Chondrocyte (in vitro differentiated cells): ENCODE measurements at regions not wholly inside any gene's neighbourhood (a gene's known extent, or its start where the extent isn't known, plus 50 kb on each side); places are given as distances from the start of the nearest gene placed in this dataset.
"Not testable (repeated sequence)": the region's sequence is repeated elsewhere in the genome, so short reads cannot be mapped to it uniquely, and the experiment has no call there.

Experiments used
- DNase-seq: peaks from one replicate; pipeline ENCODE4 v3.0.0; 2021; ENCODE audit warnings: mixed read lengths, low spot score
- H3K27ac Mint-ChIP-seq: one replicate; pipeline ENCODE4 v1.8.0; 2021; ENCODE audit warnings: mild to moderate bottlenecking, moderate library complexity, mixed read lengths; ENCODE audit not compliant: unreplicated experiment
- H3K27me3 Mint-ChIP-seq: 2 replicates; pipeline ENCODE4 v1.8.0; 2021; ENCODE audit warnings: low read depth, mixed read lengths
- H3K36me3 Mint-ChIP-seq: 2 replicates; pipeline ENCODE4 v1.8.0; 2021; ENCODE audit warnings: low read depth, mixed read lengths
- H3K4me1 Mint-ChIP-seq: 2 replicates; pipeline ENCODE4 v1.8.0; 2021; ENCODE audit warnings: low read depth, mild to moderate bottlenecking, mixed read lengths
- H3K4me3 Mint-ChIP-seq: one replicate; pipeline ENCODE4 v1.8.0; 2021; ENCODE audit warnings: mild to moderate bottlenecking, moderate library complexity, mixed read lengths; ENCODE audit not compliant: unreplicated experiment
- H3K9me3 Mint-ChIP-seq: 2 replicates; pipeline ENCODE4 v1.8.0; 2021; ENCODE audit warnings: low read depth, mixed read lengths
- TF ChIP-seq, protein P1 (sequence below): fragments of 200-600 bp; sonication (generic); IDR thresholded peaks from 2 replicates; pipeline ENCODE4 v1.5.0; 2021; ENCODE audit warnings: antibody characterized with exemption, mild to moderate bottlenecking, moderate library complexity

DNA sequence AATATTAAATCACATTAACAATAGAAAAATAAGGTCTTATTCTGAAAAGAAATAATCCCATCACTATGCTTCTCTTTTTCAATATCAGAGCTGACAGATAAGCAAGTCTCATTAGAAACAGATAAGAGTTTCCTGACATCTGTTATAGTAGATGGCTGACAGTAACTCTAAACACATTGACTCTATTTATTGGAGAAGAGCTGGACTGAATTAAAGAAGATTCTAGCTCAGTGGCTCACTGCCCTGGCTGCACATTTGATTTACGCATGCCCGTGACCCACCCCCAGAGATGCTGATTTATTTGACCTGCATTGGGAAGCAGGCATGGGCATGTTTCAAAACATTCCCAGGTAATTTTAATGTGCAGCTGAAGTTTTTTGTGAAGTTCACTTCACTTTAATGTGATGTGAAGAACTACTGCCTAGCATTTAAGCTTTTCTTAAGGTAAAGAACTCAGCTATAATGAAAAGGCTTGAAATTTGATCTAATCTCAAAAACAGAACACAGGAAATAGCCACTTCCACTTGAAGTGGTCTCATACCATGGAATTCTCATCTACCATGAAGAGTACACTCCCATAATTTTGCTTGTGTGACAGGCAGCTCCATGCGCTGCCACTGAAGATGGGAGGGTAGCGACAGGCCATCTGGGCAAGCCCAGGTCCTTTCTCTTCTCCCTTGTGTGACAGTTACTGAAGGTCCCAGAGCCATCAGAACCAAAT lies 162.3 kb downstream of the TPBG start:
- Mint-ChIP-seq H3K27me3 (peaks cover 8% of the 10 kb centered on the region), H3K4me3 (no peak overlapping the region), H3K4me1 (no peaks in the 10 kb centered on the region), H3K36me3 (no peaks in the 10 kb centered on the region), H3K27ac (no peak overlapping the region), H3K9me3 (peaks cover 3% of the 10 kb centered on the region)
- no peak for DNase-seq
- TF ChIP-seq, protein P1, sequence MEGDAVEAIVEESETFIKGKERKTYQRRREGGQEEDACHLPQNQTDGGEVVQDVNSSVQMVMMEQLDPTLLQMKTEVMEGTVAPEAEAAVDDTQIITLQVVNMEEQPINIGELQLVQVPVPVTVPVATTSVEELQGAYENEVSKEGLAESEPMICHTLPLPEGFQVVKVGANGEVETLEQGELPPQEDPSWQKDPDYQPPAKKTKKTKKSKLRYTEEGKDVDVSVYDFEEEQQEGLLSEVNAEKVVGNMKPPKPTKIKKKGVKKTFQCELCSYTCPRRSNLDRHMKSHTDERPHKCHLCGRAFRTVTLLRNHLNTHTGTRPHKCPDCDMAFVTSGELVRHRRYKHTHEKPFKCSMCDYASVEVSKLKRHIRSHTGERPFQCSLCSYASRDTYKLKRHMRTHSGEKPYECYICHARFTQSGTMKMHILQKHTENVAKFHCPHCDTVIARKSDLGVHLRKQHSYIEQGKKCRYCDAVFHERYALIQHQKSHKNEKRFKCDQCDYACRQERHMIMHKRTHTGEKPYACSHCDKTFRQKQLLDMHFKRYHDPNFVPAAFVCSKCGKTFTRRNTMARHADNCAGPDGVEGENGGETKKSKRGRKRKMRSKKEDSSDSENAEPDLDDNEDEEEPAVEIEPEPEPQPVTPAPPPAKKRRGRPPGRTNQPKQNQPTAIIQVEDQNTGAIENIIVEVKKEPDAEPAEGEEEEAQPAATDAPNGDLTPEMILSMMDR = no peak

DNA sequence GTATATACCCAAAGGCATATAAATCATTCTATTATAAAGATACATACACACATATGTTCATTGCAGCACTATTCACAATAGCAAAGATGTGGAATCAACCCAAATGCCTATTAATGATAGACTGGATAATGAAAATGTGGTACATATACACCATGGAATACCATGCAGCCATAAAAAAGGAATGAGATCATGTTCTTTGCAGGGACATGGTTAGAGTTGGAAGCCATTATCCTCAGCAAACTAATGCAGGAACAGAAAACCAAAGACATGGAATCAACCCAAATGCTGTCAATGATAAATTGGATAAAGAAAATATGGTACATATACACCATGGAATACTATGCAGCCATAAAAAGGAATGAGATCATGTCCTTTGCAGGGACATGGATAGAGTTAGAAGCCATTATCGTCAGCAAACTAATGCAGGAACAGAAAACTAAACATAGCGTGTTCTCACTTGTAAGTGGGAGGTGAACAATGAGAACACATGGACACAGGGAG lies 166.4 kb downstream of the TPBG start:
- not testable (repeated sequence) for H3K9me3 Mint-ChIP-seq, H3K4me1 Mint-ChIP-seq, H3K27ac Mint-ChIP-seq, H3K4me3 Mint-ChIP-seq, H3K27me3 Mint-ChIP-seq, H3K36me3 Mint-ChIP-seq, DNase-seq

DNA sequence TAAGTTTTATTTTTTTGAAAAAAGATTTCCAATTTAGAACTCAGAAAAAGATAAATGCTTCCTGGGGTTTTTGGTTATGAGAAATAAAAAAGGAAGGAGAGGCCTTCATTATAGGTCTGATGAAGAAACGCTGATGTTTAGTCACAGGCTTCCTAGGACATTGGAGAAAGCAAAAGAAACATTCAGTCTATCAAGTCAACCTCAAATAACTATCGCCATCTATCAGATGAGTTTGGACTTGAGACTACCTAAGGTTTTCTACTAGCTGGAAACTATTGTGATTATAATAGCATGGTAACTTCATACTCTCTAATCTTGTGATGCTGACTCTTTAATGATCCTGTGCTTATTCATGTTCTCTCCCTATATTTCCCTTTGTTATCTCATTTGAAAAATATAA lies 171.3 kb downstream of the TPBG start:
- Mint-ChIP-seq H3K4me3 (no peak overlapping the region), H3K27me3 (peaks cover 35% of the 10 kb centered on the region), H3K4me1 (no peaks in the 10 kb centered on the region), H3K36me3 (no peaks in the 10 kb centered on the region), H3K27ac (no peak overlapping the region), H3K9me3 (peaks cover 3% of the 10 kb centered on the region)
- no peak for DNase-seq
- TF ChIP-seq, protein P1 = no peak

DNA sequence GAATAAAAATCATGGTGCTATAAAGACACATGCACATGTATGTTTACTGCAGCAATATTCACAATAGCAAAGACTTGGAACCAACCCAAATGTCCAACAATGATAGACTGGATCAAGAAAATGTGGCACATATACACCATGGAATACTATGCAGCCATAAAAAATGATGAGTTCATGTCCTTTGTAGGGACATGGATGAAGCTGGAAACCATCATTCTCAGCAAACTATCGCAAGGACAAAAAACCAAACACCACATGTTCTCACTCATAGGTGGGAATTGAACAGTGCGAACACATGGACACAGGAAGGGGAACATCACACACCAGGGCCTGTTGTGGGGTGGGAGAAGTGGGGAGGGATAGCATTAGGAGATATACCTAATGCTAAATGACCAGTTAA lies 185.9 kb downstream of the TPBG start:
- H3K27ac Mint-ChIP-seq, H3K9me3 Mint-ChIP-seq, H3K36me3 Mint-ChIP-seq, H3K4me1 Mint-ChIP-seq, H3K4me3 Mint-ChIP-seq, DNase-seq: not testable (repeated sequence)
- peaks cover 13% of the 10 kb centered on the region for H3K27me3 Mint-ChIP-seq

DNA sequence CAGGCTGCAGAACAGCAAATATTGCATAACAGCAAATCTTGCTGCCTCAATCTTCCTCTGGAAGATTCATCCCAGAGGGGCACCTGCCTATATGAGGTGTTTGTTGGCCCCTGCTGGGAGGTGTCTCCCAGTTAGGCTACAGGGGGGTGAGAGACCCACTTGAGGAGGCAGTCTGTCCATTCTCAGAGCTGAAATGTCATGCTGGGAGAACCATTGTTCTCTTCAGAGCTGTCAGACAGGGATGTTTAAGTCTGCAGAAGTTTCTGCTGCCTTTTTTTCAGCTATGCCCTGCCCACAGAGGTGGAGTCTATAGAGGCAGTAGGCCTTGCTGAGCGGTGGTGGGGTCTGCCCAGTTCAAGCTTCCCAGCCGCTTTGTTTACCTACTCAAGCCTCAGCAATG lies 187.7 kb downstream of the TPBG start:
- H3K4me3 Mint-ChIP-seq, H3K27ac Mint-ChIP-seq, H3K9me3 Mint-ChIP-seq, H3K36me3 Mint-ChIP-seq, DNase-seq, H3K4me1 Mint-ChIP-seq: not testable (repeated sequence)
- H3K27me3 Mint-ChIP-seq = peaks cover 15% of the 10 kb centered on the region

DNA sequence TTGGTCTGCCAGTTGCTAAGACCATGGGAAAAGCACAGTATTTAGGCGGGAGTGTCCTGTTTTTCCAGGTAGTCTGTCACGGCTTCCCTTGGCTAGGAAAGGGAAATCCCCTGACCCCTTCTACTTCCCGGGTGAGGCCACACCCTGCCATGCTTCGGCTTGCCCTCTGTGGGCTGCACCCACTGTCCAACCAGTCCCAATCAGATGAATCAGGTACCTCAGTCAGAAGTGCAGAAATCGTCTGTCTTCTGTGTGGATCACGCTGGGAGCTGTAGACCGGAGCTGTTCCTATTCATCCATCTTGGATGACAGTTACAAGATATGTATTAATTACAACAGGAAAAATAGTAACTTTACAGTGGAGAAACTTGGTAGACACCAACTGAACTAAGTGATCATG lies 188.2 kb downstream of the TPBG start:
- Mint-ChIP-seq H3K27ac (no peak overlapping the region), H3K9me3 (no peaks in the 10 kb centered on the region), H3K36me3 (no peaks in the 10 kb centered on the region), H3K4me1 (no peaks in the 10 kb centered on the region), H3K4me3 (no peak overlapping the region), H3K27me3 (peaks cover 16% of the 10 kb centered on the region)
- DNase-seq = no peak
- TF ChIP-seq, protein P1 = no peak
